HL-60 (cell line): ENCODE measurements at regions not wholly inside any gene's neighbourhood (a gene's known extent, or its start where the extent isn't known, plus 50 kb on each side); places are given as distances from the start of the nearest gene placed in this dataset.

Experiments
- CTCF ChIP-seq: IDR thresholded peaks from one replicate; pipeline ENCODE4 v1.5.1; 2011; ENCODE audit warnings: low read length, control low read depth, inconsistent platforms; ENCODE audit not compliant: insufficient read depth
- GABPA ChIP-seq: IDR thresholded peaks from 2 replicates; pipeline ENCODE4 v1.6.1; 2012; ENCODE audit warnings: low read depth
- POLR2AphosphoS5 ChIP-seq: IDR thresholded peaks from 2 replicates; pipeline ENCODE4 v1.6.1; 2012; ENCODE audit warnings: low read depth
- REST ChIP-seq: IDR thresholded peaks from 2 replicates; pipeline ENCODE4 v1.6.1; 2012; ENCODE audit warnings: low read depth; ENCODE audit not compliant: insufficient replicate concordance
- SPI1 ChIP-seq: IDR thresholded peaks from 2 replicates; pipeline ENCODE4 v1.6.1; 2012; ENCODE audit warnings: low read depth, mild to moderate bottlenecking, borderline replicate concordance

GRCh38 chr1:29685387-29685786 is 449.1 kb downstream of the PTPRU start:
- no peak for TF ChIP-seq CTCF
- no peak for TF ChIP-seq REST
- no peak for TF ChIP-seq POLR2AphosphoS5
- no peak for TF ChIP-seq SPI1
- TF ChIP-seq GABPA, result no peak
